ENCODE measurements at regions not wholly inside any gene's neighbourhood (a gene's known extent, or its start where the extent isn't known, plus 50 kb on each side); places are given as distances from the start of the nearest gene placed in this dataset.

- TF ChIP-seq TAF1 (IDR thresholded peaks at IDR 0.05; ENCODE audit: borderline replicate concordance, insufficient read depth, low read length), result no peak
- no peak for TF ChIP-seq SIN3A (IDR thresholded peaks at IDR 0.05; ENCODE audit: borderline replicate concordance, insufficient read depth, low read length)
- TF ChIP-seq FOXP2 (optimal IDR thresholded peaks at IDR 0.05; ENCODE audit: borderline replicate concordance, extremely low read depth, extremely low read length, insufficient read depth), result no peak
- TF ChIP-seq REST (IDR thresholded peaks at IDR 0.05; ENCODE audit: insufficient read depth in 1 of 2, low read depth in 2 of 2, low read length in 2 of 2), result no peak
- TF ChIP-seq POLR2AphosphoS5 (IDR thresholded peaks at IDR 0.05; ENCODE audit: low read depth, low read length), result no peak
Measured at GRCh38 chr4:186852964-186853391, 129.3 kb upstream of the FAT1 start.

- TF ChIP-seq POLR2AphosphoS5 (IDR thresholded peaks at IDR 0.05; ENCODE audit: low read depth, low read length) (no peak), SIN3A (IDR thresholded peaks at IDR 0.05; ENCODE audit: borderline replicate concordance, insufficient read depth, low read length) (no peak), FOXP2 (optimal IDR thresholded peaks at IDR 0.05; ENCODE audit: borderline replicate concordance, extremely low read depth, extremely low read length, insufficient read depth) (no peak), REST (IDR thresholded peaks at IDR 0.05; ENCODE audit: insufficient read depth in 1 of 2, low read depth in 2 of 2, low read length in 2 of 2) (no peak), TAF1 (IDR thresholded peaks at IDR 0.05; ENCODE audit: borderline replicate concordance, insufficient read depth, low read length) (no peak)
Measured at GRCh38 chr4:186854256-186854655, 130.6 kb upstream of the FAT1 start.

- TF ChIP-seq TAF1 (IDR thresholded peaks at IDR 0.05; ENCODE audit: borderline replicate concordance, insufficient read depth, low read length) (no peak), SIN3A (IDR thresholded peaks at IDR 0.05; ENCODE audit: borderline replicate concordance, insufficient read depth, low read length) (no peak), POLR2AphosphoS5 (IDR thresholded peaks at IDR 0.05; ENCODE audit: low read depth, low read length) (no peak), FOXP2 (optimal IDR thresholded peaks at IDR 0.05; ENCODE audit: borderline replicate concordance, extremely low read depth, extremely low read length, insufficient read depth) (no peak), REST (IDR thresholded peaks at IDR 0.05; ENCODE audit: insufficient read depth in 1 of 2, low read depth in 2 of 2, low read length in 2 of 2) (no peak)
Measured at GRCh38 chr4:186855111-186855510, 131.5 kb upstream of the FAT1 start.

GRCh38 chr4:186857793-186858192 is 134.1 kb upstream of the FAT1 start:
- no peak for TF ChIP-seq REST (IDR thresholded peaks at IDR 0.05; ENCODE audit: insufficient read depth in 1 of 2, low read depth in 2 of 2, low read length in 2 of 2)
- TF ChIP-seq TAF1 (IDR thresholded peaks at IDR 0.05; ENCODE audit: borderline replicate concordance, insufficient read depth, low read length), result no peak
- TF ChIP-seq FOXP2 (optimal IDR thresholded peaks at IDR 0.05; ENCODE audit: borderline replicate concordance, extremely low read depth, extremely low read length, insufficient read depth), result no peak
- no peak for TF ChIP-seq POLR2AphosphoS5 (IDR thresholded peaks at IDR 0.05; ENCODE audit: low read depth, low read length)
- TF ChIP-seq SIN3A (IDR thresholded peaks at IDR 0.05; ENCODE audit: borderline replicate concordance, insufficient read depth, low read length), result no peak

- TF ChIP-seq REST (IDR thresholded peaks at IDR 0.05; ENCODE audit: insufficient read depth in 1 of 2, low read depth in 2 of 2, low read length in 2 of 2) (no peak), POLR2AphosphoS5 (IDR thresholded peaks at IDR 0.05; ENCODE audit: low read depth, low read length) (no peak), FOXP2 (optimal IDR thresholded peaks at IDR 0.05; ENCODE audit: borderline replicate concordance, extremely low read depth, extremely low read length, insufficient read depth) (no peak), SIN3A (IDR thresholded peaks at IDR 0.05; ENCODE audit: borderline replicate concordance, insufficient read depth, low read length) (no peak), TAF1 (IDR thresholded peaks at IDR 0.05; ENCODE audit: borderline replicate concordance, insufficient read depth, low read length) (no peak)
Measured at GRCh38 chr4:186858355-186858754, 134.7 kb upstream of the FAT1 start.
